Activated CD4-positive, alpha-beta memory T cell treated with anti-CD3 and anti-CD28 coated beads for 36 hours (primary cell): ENCODE measurements at regions not wholly inside any gene's neighbourhood (a gene's known extent, or its start where the extent isn't known, plus 50 kb on each side); places are given as distances from the start of the nearest gene placed in this dataset.

ENCODE experiments used
- CTCF ChIA-PET: fragments of 350-600 bp; sonication (Branson Sonifier 250); formaldehyde crosslinking; loops from one replicate; lab custom pipeline; 2021; ENCODE audit warnings: antibody characterized with exemption, inconsistent platforms; lab: Charles Lee
- POLR2A ChIA-PET: fragments of 350-600 bp; sonication (Branson Sonifier 250); formaldehyde crosslinking; loops from one replicate; lab custom pipeline; 2021; ENCODE audit warnings: antibody characterized with exemption; lab: Charles Lee
- DNase-seq: peaks from one replicate; pipeline ENCODE4 v3.0.0-alpha.2; 2020
- H3K27ac Mint-ChIP-seq: one replicate; pipeline ENCODE4 v1.8.0; 2021; ENCODE audit warnings: mixed read lengths
- H3K27me3 Mint-ChIP-seq: one replicate; pipeline ENCODE4 v1.8.0; 2021; ENCODE audit warnings: mixed read lengths
- H3K36me3 Mint-ChIP-seq: one replicate; pipeline ENCODE4 v1.8.0; 2021; ENCODE audit warnings: mixed read lengths
- H3K4me1 Mint-ChIP-seq: one replicate; pipeline ENCODE4 v1.8.0; 2021; ENCODE audit warnings: low read depth, mixed read lengths
- H3K4me3 Mint-ChIP-seq: one replicate; pipeline ENCODE4 v1.8.0; 2021; ENCODE audit warnings: mild to moderate bottlenecking, mixed read lengths
- H3K9me3 Mint-ChIP-seq: one replicate; pipeline ENCODE4 v1.8.0; 2021; ENCODE audit warnings: mixed read lengths
- intact Hi-C: fragments of 100-400 bp; cut with micrococcal nuclease; formaldehyde crosslinking; loops from one replicate; pipeline ENCODE4 v1.15.1; 2023

GRCh38 chr12:65560286-65560685 lies 264.0 kb upstream of the HMGA2 start:
- peaks cover 7% of the 10 kb centered on the region for H3K4me1 Mint-ChIP-seq
- H3K4me3 Mint-ChIP-seq = no peak overlapping the region
- peaks cover 23% of the 10 kb centered on the region for H3K27me3 Mint-ChIP-seq
- ChIA-PET CTCF (no interaction called here), POLR2A (interaction anchor here (0.5 kb wide), 1 partner anchor 643 kb away, joined by 5 read pairs; no protein-coding TSS in a partner anchor)
- DNase-seq = no peak
- intact Hi-C loops = no loop called here
- no peaks in the 10 kb centered on the region for H3K9me3 Mint-ChIP-seq
- no peaks in the 10 kb centered on the region for H3K36me3 Mint-ChIP-seq
- no peak overlapping the region for H3K27ac Mint-ChIP-seq

GRCh38 chr12:65561798-65562382 lies 262.4 kb upstream of the HMGA2 start:
- ChIA-PET CTCF (no interaction called here), POLR2A (no interaction called here)
- no peak for DNase-seq
- Mint-ChIP-seq H3K4me3 (no peak overlapping the region), H3K9me3 (no peaks in the 10 kb centered on the region), H3K27ac (no peak overlapping the region), H3K36me3 (no peaks in the 10 kb centered on the region), H3K4me1 (peaks cover 1% of the 10 kb centered on the region), H3K27me3 (peaks cover 15% of the 10 kb centered on the region)
- intact Hi-C loops = no loop called here

- H3K4me1 Mint-ChIP-seq = no peaks in the 10 kb centered on the region
- ChIA-PET POLR2A (no interaction called here), CTCF (interaction anchor here (2.1 kb wide), 1 partner anchor 9 kb away, joined by 15 read pairs; no protein-coding TSS in a partner anchor)
- intact Hi-C loops = no loop called here
- no peak for DNase-seq
- H3K27me3 Mint-ChIP-seq = peaks cover 18% of the 10 kb centered on the region
- no peaks in the 10 kb centered on the region for H3K9me3 Mint-ChIP-seq
- no peaks in the 10 kb centered on the region for H3K36me3 Mint-ChIP-seq
- H3K27ac Mint-ChIP-seq = no peak overlapping the region
- H3K4me3 Mint-ChIP-seq = no peak overlapping the region
Observed at GRCh38 chr12:65565601-65566560, 258.4 kb upstream of the HMGA2 start.

GRCh38 chr12:65566751-65567150 lies 257.5 kb upstream of the HMGA2 start:
- Mint-ChIP-seq H3K36me3 (no peaks in the 10 kb centered on the region), H3K4me3 (no peak overlapping the region), H3K27me3 (peaks cover 23% of the 10 kb centered on the region), H3K27ac (no peak overlapping the region), H3K4me1 (no peaks in the 10 kb centered on the region), H3K9me3 (no peaks in the 10 kb centered on the region)
- POLR2A ChIA-PET = no interaction called here
- intact Hi-C loops = no loop called here
- DNase-seq = no peak
- CTCF ChIA-PET = interaction anchor here (2.1 kb wide), 1 partner anchor 10 kb away, joined by 15 read pairs; no protein-coding TSS in a partner anchor

GRCh38 chr12:65567820-65568219 lies 256.5 kb upstream of the HMGA2 start:
- H3K27me3 Mint-ChIP-seq = peaks cover 18% of the 10 kb centered on the region
- no peaks in the 10 kb centered on the region for H3K9me3 Mint-ChIP-seq
- H3K27ac Mint-ChIP-seq = no peak overlapping the region
- H3K4me1 Mint-ChIP-seq = no peaks in the 10 kb centered on the region
- ChIA-PET POLR2A (no interaction called here), CTCF (no interaction called here)
- H3K4me3 Mint-ChIP-seq = no peak overlapping the region
- H3K36me3 Mint-ChIP-seq = no peaks in the 10 kb centered on the region
- intact Hi-C loops = no loop called here
- DNase-seq = no peak

GRCh38 chr12:65568517-65568916 lies 255.8 kb upstream of the HMGA2 start:
- ChIA-PET POLR2A (no interaction called here), CTCF (no interaction called here)
- H3K4me1 Mint-ChIP-seq = no peaks in the 10 kb centered on the region
- DNase-seq = no peak
- intact Hi-C loops = no loop called here
- H3K27me3 Mint-ChIP-seq = peaks cover 17% of the 10 kb centered on the region
- H3K4me3 Mint-ChIP-seq = no peak overlapping the region
- no peak overlapping the region for H3K27ac Mint-ChIP-seq
- H3K36me3 Mint-ChIP-seq = no peaks in the 10 kb centered on the region
- H3K9me3 Mint-ChIP-seq = peaks cover 5% of the 10 kb centered on the region

- Mint-ChIP-seq H3K4me1 (no peaks in the 10 kb centered on the region), H3K27ac (no peak overlapping the region), H3K36me3 (no peaks in the 10 kb centered on the region), H3K4me3 (no peak overlapping the region), H3K27me3 (peaks cover 17% of the 10 kb centered on the region), H3K9me3 (peaks cover 20% of the 10 kb centered on the region)
- intact Hi-C loops = no loop called here
- CTCF ChIA-PET = no interaction called here
- DNase-seq = no peak
- POLR2A ChIA-PET = no interaction called here
Observed at GRCh38 chr12:65570451-65571130, 253.7 kb upstream of the HMGA2 start.

GRCh38 chr12:65574867-65575266 lies 249.4 kb upstream of the HMGA2 start:
- H3K36me3 Mint-ChIP-seq = no peaks in the 10 kb centered on the region

GRCh38 chr12:65584016-65584415 lies 240.3 kb upstream of the HMGA2 start:
- ChIA-PET CTCF (no interaction called here), POLR2A (no interaction called here)
- no peak for DNase-seq
- no peak overlapping the region for H3K27ac Mint-ChIP-seq
- no peak overlapping the region for H3K4me3 Mint-ChIP-seq
- no peaks in the 10 kb centered on the region for H3K27me3 Mint-ChIP-seq
- no peaks in the 10 kb centered on the region for H3K36me3 Mint-ChIP-seq
- no peaks in the 10 kb centered on the region for H3K4me1 Mint-ChIP-seq
- H3K9me3 Mint-ChIP-seq = no peaks in the 10 kb centered on the region
- intact Hi-C loops = no loop called here

More at GRCh38 chr12:65574867-65575266, 249.4 kb upstream of the HMGA2 start:
- POLR2A ChIA-PET = no interaction called here
- peaks cover 6% of the 10 kb centered on the region for H3K27me3 Mint-ChIP-seq
- H3K27ac Mint-ChIP-seq = no peak overlapping the region
- CTCF ChIA-PET = interaction anchor here (1.5 kb wide), 1 partner anchor 18 kb away, joined by 6 read pairs; no protein-coding TSS in a partner anchor
- no peaks in the 10 kb centered on the region for H3K4me1 Mint-ChIP-seq
- intact Hi-C loops = no loop called here
- H3K4me3 Mint-ChIP-seq = no peak overlapping the region
- peaks cover 20% of the 10 kb centered on the region for H3K9me3 Mint-ChIP-seq
- DNase-seq = no peak

- ChIA-PET POLR2A (no interaction called here), CTCF (no interaction called here)
- H3K36me3 Mint-ChIP-seq = no peaks in the 10 kb centered on the region
- no peak overlapping the region for H3K27ac Mint-ChIP-seq
- H3K4me3 Mint-ChIP-seq = no peak overlapping the region
- DNase-seq = no peak
- H3K9me3 Mint-ChIP-seq = no peaks in the 10 kb centered on the region
- H3K4me1 Mint-ChIP-seq = no peaks in the 10 kb centered on the region
- peaks cover 4% of the 10 kb centered on the region for H3K27me3 Mint-ChIP-seq
- intact Hi-C loops = no loop called here
Observed at GRCh38 chr12:65585648-65586602, 238.4 kb upstream of the HMGA2 start.

GRCh38 chr12:65586796-65587195 lies 237.5 kb upstream of the HMGA2 start:
- Mint-ChIP-seq H3K27ac (no peak overlapping the region), H3K9me3 (no peaks in the 10 kb centered on the region), H3K36me3 (no peaks in the 10 kb centered on the region), H3K27me3 (peaks cover 4% of the 10 kb centered on the region), H3K4me1 (no peaks in the 10 kb centered on the region), H3K4me3 (no peak overlapping the region)
- CTCF ChIA-PET = no interaction called here
- DNase-seq = no peak
- intact Hi-C loops = no loop called here
- POLR2A ChIA-PET = no interaction called here
